ENCODE measurements at regions not wholly inside any gene's neighbourhood (a gene's known extent, or its start where the extent isn't known, plus 50 kb on each side); places are given as distances from the start of the nearest gene placed in this dataset.

- Mint-ChIP-seq H3K4me3 (no peak overlapping the region), H3K9me3 (peaks cover 4% of the 10 kb centered on the region), H3K36me3 (no peaks in the 10 kb centered on the region), H3K27me3 (ENCODE audit: insufficient read depth, low read depth) (peaks cover 2% of the 10 kb centered on the region), H3K27ac (no peak overlapping the region), H3K4me1 (no peaks in the 10 kb centered on the region)
- H3K27ac ChIP-seq, result no peak overlapping the region
- H3K27me3 ChIP-seq, result no peaks in the 10 kb centered on the region
- H3K4me3 ChIP-seq, result no peak overlapping the region
- H3K36me3 ChIP-seq, result no peaks in the 10 kb centered on the region
- TF ChIP-seq EZH2phosphoT487 (IDR thresholded peaks at IDR 0.05) (no peak), EZH2 (IDR thresholded peaks at IDR 0.05) (no peak)
- TF ChIP-seq, protein P1, sequence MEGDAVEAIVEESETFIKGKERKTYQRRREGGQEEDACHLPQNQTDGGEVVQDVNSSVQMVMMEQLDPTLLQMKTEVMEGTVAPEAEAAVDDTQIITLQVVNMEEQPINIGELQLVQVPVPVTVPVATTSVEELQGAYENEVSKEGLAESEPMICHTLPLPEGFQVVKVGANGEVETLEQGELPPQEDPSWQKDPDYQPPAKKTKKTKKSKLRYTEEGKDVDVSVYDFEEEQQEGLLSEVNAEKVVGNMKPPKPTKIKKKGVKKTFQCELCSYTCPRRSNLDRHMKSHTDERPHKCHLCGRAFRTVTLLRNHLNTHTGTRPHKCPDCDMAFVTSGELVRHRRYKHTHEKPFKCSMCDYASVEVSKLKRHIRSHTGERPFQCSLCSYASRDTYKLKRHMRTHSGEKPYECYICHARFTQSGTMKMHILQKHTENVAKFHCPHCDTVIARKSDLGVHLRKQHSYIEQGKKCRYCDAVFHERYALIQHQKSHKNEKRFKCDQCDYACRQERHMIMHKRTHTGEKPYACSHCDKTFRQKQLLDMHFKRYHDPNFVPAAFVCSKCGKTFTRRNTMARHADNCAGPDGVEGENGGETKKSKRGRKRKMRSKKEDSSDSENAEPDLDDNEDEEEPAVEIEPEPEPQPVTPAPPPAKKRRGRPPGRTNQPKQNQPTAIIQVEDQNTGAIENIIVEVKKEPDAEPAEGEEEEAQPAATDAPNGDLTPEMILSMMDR (IDR thresholded peaks at IDR 0.05), result no peak
- H2AFZ ChIP-seq (replicated peaks), result no peak overlapping the region
- DNase-seq (ENCODE audit: low spot score), result no peak
- H3K4me2 ChIP-seq, result no peak overlapping the region
- H3K79me2 ChIP-seq (ENCODE audit: low read depth), result no peaks in the 10 kb centered on the region
- no peak overlapping the region for H3K9ac ChIP-seq
- no peaks in the 10 kb centered on the region for H3F3A ChIP-seq (ENCODE audit: low read depth)
- no peaks in the 10 kb centered on the region for H3K9me3 ChIP-seq (ENCODE audit: low read depth)
- no peaks in the 10 kb centered on the region for H3K4me1 ChIP-seq
- no peaks in the 10 kb centered on the region for H4K20me1 ChIP-seq (ENCODE audit: low read depth)
These were observed 99.2 kb downstream of the GPR174 start for GRCh38 chrX:79243691-79244090.

- H3K4me1 Mint-ChIP-seq, result no peaks in the 10 kb centered on the region
- H3K36me3 ChIP-seq, result no peaks in the 10 kb centered on the region
- H3K4me3 ChIP-seq, result no peak overlapping the region
- DNase-seq (ENCODE audit: low spot score), result no peak
- no peaks in the 10 kb centered on the region for H3F3A ChIP-seq (ENCODE audit: low read depth)
- H3K4me1 ChIP-seq, result no peaks in the 10 kb centered on the region
- no peaks in the 10 kb centered on the region for H4K20me1 ChIP-seq (ENCODE audit: low read depth)
- no peaks in the 10 kb centered on the region for H3K36me3 Mint-ChIP-seq
- H3K27me3 Mint-ChIP-seq (ENCODE audit: insufficient read depth, low read depth), result peaks cover 4% of the 10 kb centered on the region
- no peak overlapping the region for H2AFZ ChIP-seq (replicated peaks)
- no peak for TF ChIP-seq EZH2 (IDR thresholded peaks at IDR 0.05)
- TF ChIP-seq EZH2phosphoT487 (IDR thresholded peaks at IDR 0.05), result no peak
- TF ChIP-seq, protein P1 (IDR thresholded peaks at IDR 0.05), result no peak
- H3K9me3 Mint-ChIP-seq, result peaks cover 5% of the 10 kb centered on the region
- H3K27ac Mint-ChIP-seq, result no peak overlapping the region
- H3K4me3 Mint-ChIP-seq, result no peak overlapping the region
- H3K27me3 ChIP-seq, result no peaks in the 10 kb centered on the region
- H3K9me3 ChIP-seq (ENCODE audit: low read depth), result peaks cover 6% of the 10 kb centered on the region
- no peaks in the 10 kb centered on the region for H3K79me2 ChIP-seq (ENCODE audit: low read depth)
- H3K9ac ChIP-seq, result no peak overlapping the region
- no peak overlapping the region for H3K27ac ChIP-seq
- no peak overlapping the region for H3K4me2 ChIP-seq
These were observed 91.4 kb downstream of the GPR174 start for GRCh38 chrX:79235899-79236298.

GRCh38 chrX:79231662-79232061 lies 87.2 kb downstream of the GPR174 start:
- Mint-ChIP-seq H3K4me1 (no peaks in the 10 kb centered on the region), H3K4me3 (no peak overlapping the region), H3K27me3 (ENCODE audit: insufficient read depth, low read depth) (no peaks in the 10 kb centered on the region), H3K27ac (no peak overlapping the region), H3K9me3 (peaks cover 3% of the 10 kb centered on the region), H3K36me3 (no peaks in the 10 kb centered on the region)
- Histone ChIP-seq H3K36me3 (no peaks in the 10 kb centered on the region), H3K27ac (no peak overlapping the region), H3K27me3 (no peaks in the 10 kb centered on the region), H3K4me3 (no peak overlapping the region), H3F3A (ENCODE audit: low read depth) (no peaks in the 10 kb centered on the region), H4K20me1 (ENCODE audit: low read depth) (no peaks in the 10 kb centered on the region), H3K9me3 (ENCODE audit: low read depth) (peaks cover 6% of the 10 kb centered on the region), H3K4me2 (no peak overlapping the region), H3K4me1 (no peaks in the 10 kb centered on the region), H3K9ac (no peak overlapping the region), H3K79me2 (ENCODE audit: low read depth) (no peaks in the 10 kb centered on the region), H2AFZ (replicated peaks) (no peak overlapping the region)
- TF ChIP-seq, protein P1 (IDR thresholded peaks at IDR 0.05), result no peak
- TF ChIP-seq EZH2phosphoT487 (IDR thresholded peaks at IDR 0.05), result no peak
- no peak for TF ChIP-seq EZH2 (IDR thresholded peaks at IDR 0.05)
- DNase-seq (ENCODE audit: low spot score), result no peak
